ENCODE measurements at regions not wholly inside any gene's neighbourhood (a gene's known extent, or its start where the extent isn't known, plus 50 kb on each side); places are given as distances from the start of the nearest gene placed in this dataset.

DNA sequence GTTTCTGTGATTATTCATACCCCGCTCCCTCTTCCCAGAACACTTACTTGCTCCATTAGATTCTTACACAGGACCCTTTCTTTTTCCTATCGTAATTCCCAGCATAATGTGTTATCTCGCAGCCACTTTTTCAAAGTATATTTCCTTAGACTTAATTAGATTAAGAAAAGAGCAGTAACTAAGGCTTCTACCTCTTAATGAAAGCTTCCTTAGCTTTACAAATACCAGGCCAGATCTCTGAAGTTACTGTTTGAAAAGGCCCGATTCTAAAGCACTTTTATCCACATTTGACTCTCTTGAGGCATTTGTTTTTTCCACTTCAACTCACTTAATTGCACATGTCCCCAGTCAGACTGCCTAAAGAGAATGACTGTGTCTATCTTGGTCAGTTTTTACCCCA, 1264.3 kb upstream of the ADGRL2 start:
- DNase-seq (ENCODE audit: low read depth), result no peak
- peak overlapping the region; percentile 76 for H3K4me3 ChIP-seq (ENCODE audit: low read depth, low read length)
- TF ChIP-seq, protein P1, sequence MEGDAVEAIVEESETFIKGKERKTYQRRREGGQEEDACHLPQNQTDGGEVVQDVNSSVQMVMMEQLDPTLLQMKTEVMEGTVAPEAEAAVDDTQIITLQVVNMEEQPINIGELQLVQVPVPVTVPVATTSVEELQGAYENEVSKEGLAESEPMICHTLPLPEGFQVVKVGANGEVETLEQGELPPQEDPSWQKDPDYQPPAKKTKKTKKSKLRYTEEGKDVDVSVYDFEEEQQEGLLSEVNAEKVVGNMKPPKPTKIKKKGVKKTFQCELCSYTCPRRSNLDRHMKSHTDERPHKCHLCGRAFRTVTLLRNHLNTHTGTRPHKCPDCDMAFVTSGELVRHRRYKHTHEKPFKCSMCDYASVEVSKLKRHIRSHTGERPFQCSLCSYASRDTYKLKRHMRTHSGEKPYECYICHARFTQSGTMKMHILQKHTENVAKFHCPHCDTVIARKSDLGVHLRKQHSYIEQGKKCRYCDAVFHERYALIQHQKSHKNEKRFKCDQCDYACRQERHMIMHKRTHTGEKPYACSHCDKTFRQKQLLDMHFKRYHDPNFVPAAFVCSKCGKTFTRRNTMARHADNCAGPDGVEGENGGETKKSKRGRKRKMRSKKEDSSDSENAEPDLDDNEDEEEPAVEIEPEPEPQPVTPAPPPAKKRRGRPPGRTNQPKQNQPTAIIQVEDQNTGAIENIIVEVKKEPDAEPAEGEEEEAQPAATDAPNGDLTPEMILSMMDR (conservative IDR thresholded peaks at IDR 0.05; ENCODE audit: low read depth, low read length), result no peak

GRCh38 chr1:80535466-80535865, 1265.3 kb upstream of the ADGRL2 start:
- TF ChIP-seq, protein P1 (conservative IDR thresholded peaks at IDR 0.05; ENCODE audit: low read depth, low read length), result no peak
- DNase-seq (ENCODE audit: low read depth), result peak; percentile 77
- H3K4me3 ChIP-seq (ENCODE audit: low read depth, low read length), result peak overlapping the region; percentile 76

DNA sequence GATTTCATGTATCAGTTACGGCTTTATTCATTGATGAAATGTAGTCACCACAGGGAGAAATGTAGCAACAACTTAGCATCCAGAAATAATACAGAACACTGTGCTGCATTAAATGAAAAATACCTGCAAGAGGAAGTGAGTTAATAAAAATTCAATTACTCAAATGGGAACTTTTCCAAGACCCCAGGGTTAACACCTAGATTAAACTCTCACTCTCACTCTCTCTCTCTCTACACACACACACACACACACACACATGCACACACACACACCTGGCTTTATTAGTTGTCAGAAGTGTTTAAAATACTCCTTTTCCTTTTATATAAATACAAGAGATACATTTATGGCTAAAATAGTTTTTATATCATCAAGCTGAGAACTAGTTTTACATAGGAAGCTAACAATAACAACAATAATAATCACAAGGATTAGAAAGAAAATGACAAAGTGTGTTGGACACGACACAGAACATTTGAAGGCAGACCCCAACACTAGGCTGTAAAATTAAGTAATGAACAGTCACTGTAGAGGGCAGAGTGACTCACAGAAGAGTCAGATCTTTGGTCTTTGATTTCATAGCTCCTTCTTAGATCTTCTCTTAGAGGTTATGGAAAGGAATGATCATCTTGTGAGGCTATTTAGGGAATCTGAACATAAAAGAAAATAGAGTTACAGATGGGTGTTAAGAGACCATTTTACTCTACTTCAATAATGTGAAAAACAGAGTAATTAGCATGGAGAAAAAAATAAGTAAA, 1266.0 kb upstream of the ADGRL2 start:
- no peak for DNase-seq (ENCODE audit: low read depth)
- H3K4me3 ChIP-seq (ENCODE audit: low read depth, low read length), result peak overlapping the region; percentile 76
- TF ChIP-seq, protein P1 (conservative IDR thresholded peaks at IDR 0.05; ENCODE audit: low read depth, low read length), result no peak

DNA sequence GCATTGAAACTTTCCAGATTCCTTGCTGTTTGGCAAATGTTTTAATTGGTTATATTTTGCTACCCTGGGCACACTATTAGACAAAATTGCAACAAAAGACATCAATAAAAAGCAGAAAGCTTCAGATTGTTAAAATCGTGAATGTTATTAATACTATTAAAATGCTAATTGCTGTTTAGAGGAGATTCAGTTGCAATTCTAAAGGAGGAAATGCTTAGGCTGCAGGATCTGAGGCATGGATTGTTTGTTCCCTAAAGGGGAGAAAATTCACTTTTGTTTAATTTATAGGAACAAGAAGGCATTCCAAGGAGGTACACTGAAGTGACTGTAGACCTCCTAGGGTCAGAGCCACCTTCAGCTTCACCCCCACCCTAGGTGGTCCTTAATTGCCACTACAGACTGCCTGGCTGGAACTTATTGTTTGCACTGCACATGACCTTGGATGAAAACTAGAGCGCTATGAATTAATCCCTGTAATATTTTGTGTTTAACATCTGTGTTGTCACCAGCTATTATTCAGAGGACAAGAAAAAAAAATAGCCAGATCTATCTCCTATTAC, 1266.9 kb upstream of the ADGRL2 start:
- peak overlapping the region; percentile 23 for H3K4me3 ChIP-seq (ENCODE audit: low read depth, low read length)
- DNase-seq (ENCODE audit: low read depth), result no peak
- TF ChIP-seq, protein P1 (conservative IDR thresholded peaks at IDR 0.05; ENCODE audit: low read depth, low read length), result no peak

GRCh38 chr1:80533093-80533492, 1267.6 kb upstream of the ADGRL2 start:
- peak overlapping the region; percentile 23 for H3K4me3 ChIP-seq (ENCODE audit: low read depth, low read length)
- DNase-seq (ENCODE audit: low read depth), result no peak
- TF ChIP-seq, protein P1 (conservative IDR thresholded peaks at IDR 0.05; ENCODE audit: low read depth, low read length), result peak; percentile 9

DNA sequence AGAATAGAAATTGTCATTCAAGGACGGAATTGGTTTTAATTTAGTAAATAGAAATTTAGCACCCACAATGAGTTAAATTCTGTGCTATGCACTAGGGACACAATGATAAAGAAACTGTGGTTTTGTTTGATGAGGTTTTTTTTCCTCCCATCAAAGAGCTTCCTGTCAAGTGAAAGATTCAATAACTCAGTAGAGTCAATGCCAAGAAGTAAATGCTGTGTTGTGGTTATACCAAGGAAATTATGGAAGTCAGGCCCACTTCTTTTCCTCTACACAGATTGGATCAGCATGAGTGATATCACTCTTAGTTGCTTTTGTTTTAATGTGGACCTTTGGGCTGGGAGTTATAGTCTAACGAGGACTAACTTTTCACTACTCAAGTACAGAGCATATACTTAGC, 1269.6 kb upstream of the ADGRL2 start:
- TF ChIP-seq, protein P1 (conservative IDR thresholded peaks at IDR 0.05; ENCODE audit: low read depth, low read length), result no peak
- H3K4me3 ChIP-seq (ENCODE audit: low read depth, low read length), result no peak overlapping the region
- no peak for DNase-seq (ENCODE audit: low read depth)

DNA sequence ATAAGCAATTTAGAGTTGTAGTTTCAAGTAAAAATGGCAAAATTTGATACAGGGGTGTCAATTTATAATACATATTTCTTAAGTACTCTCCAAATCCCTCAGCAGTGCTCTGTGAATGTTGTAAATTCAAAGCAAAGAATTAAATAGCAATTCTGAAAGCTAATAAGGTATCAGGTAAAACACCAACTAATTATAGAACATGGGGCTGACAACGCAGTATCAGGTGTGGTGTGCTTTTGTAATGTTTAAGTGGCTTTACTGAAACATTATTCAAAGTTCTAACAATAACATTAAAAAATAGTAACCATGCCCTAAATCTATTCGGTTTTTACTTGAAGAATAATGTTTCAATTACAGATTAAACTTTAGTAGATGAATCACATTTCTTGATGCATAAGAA, 1271.2 kb upstream of the ADGRL2 start:
- no peak overlapping the region for H3K4me3 ChIP-seq (ENCODE audit: low read depth, low read length)
- TF ChIP-seq, protein P1 (conservative IDR thresholded peaks at IDR 0.05; ENCODE audit: low read depth, low read length), result no peak
- no peak for DNase-seq (ENCODE audit: low read depth)

Measured in epithelial cell of proximal tubule (primary cell).